Lower leg skin (tissue), 3 donors: ENCODE measurements at regions not wholly inside any gene's neighbourhood (a gene's known extent, or its start where the extent isn't known, plus 50 kb on each side); places are given as distances from the start of the nearest gene placed in this dataset.

Experiments used
- POLR2A ChIP-seq, 2 donors: fragments of 450-650 bp; IDR thresholded peaks; one replicate each; pipeline ENCODE4 v1.6.1; 2016 to 2017; ENCODE audit warnings: antibody characterized with exemption in 2 of 2, mild to moderate bottlenecking in 1 of 2, moderate library complexity in 1 of 2
- TF ChIP-seq, protein P1 (sequence below), 3 donors: fragments of 450-650 bp; IDR thresholded peaks; one replicate each; pipeline ENCODE4 v1.5.1; 2016; ENCODE audit warnings: antibody characterized with exemption in 3 of 3, mild to moderate bottlenecking in 3 of 3, moderate library complexity in 2 of 3

DNA sequence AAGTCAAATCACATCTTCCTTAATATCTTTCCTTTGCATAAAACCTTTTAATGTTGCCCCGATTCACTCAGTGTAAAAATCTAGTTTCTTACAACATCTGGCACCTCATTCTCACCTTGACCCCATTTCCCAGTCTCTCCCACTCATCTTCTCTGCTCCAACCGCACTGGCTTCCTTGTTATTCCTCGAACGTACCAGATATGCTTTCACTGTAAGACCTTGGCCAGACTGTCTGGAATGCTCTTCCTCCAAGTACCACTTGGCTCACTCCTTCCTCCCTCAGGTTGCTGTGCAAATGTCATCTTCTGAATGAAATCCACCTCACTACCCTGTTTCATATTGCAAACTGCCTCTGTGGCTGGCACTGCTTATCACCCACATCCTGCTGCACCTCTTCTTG is 433.6 kb downstream of the HAPSTR1 start:
- TF ChIP-seq, protein P1, sequence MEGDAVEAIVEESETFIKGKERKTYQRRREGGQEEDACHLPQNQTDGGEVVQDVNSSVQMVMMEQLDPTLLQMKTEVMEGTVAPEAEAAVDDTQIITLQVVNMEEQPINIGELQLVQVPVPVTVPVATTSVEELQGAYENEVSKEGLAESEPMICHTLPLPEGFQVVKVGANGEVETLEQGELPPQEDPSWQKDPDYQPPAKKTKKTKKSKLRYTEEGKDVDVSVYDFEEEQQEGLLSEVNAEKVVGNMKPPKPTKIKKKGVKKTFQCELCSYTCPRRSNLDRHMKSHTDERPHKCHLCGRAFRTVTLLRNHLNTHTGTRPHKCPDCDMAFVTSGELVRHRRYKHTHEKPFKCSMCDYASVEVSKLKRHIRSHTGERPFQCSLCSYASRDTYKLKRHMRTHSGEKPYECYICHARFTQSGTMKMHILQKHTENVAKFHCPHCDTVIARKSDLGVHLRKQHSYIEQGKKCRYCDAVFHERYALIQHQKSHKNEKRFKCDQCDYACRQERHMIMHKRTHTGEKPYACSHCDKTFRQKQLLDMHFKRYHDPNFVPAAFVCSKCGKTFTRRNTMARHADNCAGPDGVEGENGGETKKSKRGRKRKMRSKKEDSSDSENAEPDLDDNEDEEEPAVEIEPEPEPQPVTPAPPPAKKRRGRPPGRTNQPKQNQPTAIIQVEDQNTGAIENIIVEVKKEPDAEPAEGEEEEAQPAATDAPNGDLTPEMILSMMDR (IDR thresholded peaks at IDR 0.05) = no peak
- no peak for TF ChIP-seq POLR2A (IDR thresholded peaks at IDR 0.05)
